Tibial nerve (tissue), 4 donors: ENCODE measurements at regions not wholly inside any gene's neighbourhood (a gene's known extent, or its start where the extent isn't known, plus 50 kb on each side); places are given as distances from the start of the nearest gene placed in this dataset.

Source experiments
- DNase-seq, 2 donors: peaks; one replicate each; pipeline ENCODE4 v3.0.0-alpha.2; 2019; ENCODE audit warnings: low spot score in 2 of 2
- H3K27ac ChIP-seq, 4 donors: fragments of 200-600 bp; sonication (generic) in 3 of 4; one replicate each; pipeline ENCODE4 v1.5.1; 2017 to 2019; ENCODE audit warnings: mild to moderate bottlenecking in 1 of 4
- H3K27me3 ChIP-seq, 2 donors: fragments of 200-600 bp; sonication (generic) in 1 of 2; one replicate each; pipeline versions ENCODE4 v1.5.1 to v1.6.0; 2017 to 2019
- H3K36me3 ChIP-seq, 3 donors: fragments of 200-600 bp; sonication (generic); one replicate each; pipeline ENCODE4 v1.5.1; 2018 to 2019
- H3K4me1 ChIP-seq, 4 donors: fragments of 200-600 bp; sonication (generic) in 3 of 4; one replicate each; pipeline ENCODE4 v1.5.1; 2017 to 2019
- H3K4me3 ChIP-seq, 4 donors: fragments of 200-600 bp; sonication (generic) in 3 of 4; one replicate each; pipeline ENCODE4 v1.5.1; 2017 to 2019; ENCODE audit warnings: mild to moderate bottlenecking in 1 of 4, moderate library complexity in 1 of 4
- H3K9me3 ChIP-seq, 4 donors: fragments of 200-600 bp; sonication (generic) in 3 of 4; one replicate each; pipeline ENCODE4 v1.5.1; 2017 to 2019
- EP300 ChIP-seq, 2 donors: sonication (generic); formaldehyde crosslinking; IDR thresholded peaks; one replicate each; pipeline ENCODE4 v1.6.1; 2017; ENCODE audit warnings: antibody characterized with exemption in 2 of 2, mild to moderate bottlenecking in 1 of 2
- POLR2A ChIP-seq, 2 donors: fragments of 450-650 bp; IDR thresholded peaks; one replicate each; pipeline ENCODE4 v1.6.1; 2017; ENCODE audit warnings: antibody characterized with exemption in 2 of 2, mild to moderate bottlenecking in 2 of 2, moderate library complexity in 2 of 2
- whole genome bisulfite sequencing, 2 donors: methylation state at CpG; one replicate each; pipeline ENCODE4 v1.1.5; 2018; 5-methylcytosine and 5-hydroxymethylcytosine counted together
- TF ChIP-seq, protein P1 (sequence below), 5 experiments: fragments of 200-600 bp in 3 of 5; fragments of 450-650 bp in 2 of 5; sonication (generic) in 3 of 5; IDR thresholded peaks; one replicate each; pipeline ENCODE4 v1.5.1; 2016 to 2019; ENCODE audit warnings: antibody characterized with exemption in 5 of 5, mild to moderate bottlenecking in 3 of 5, moderate library complexity in 2 of 5

DNA sequence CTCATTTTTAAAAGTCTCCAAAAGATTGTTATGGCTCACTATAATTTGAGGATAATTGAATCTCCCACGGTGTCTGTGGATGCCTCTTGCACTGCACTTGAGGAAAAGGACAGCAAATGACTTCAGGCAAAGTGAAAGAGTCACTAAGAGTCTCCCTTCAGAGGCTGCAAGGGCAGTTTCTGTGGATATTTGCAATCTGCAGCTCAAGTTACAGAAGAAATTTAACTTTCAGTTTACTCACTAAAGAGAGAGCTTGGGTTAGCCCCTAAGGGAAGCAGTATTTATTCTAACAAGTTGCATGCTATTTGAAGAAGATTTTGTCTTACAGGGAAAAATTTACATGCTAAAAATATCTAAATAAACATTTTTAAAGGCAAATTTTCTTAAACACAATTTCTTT, 912.0 kb upstream of the TENM3 start:
- Histone ChIP-seq H3K27ac (no peak overlapping the region), H3K4me1 (no peaks in the 10 kb centered on the region), H3K9me3 (no peaks in the 10 kb centered on the region), H3K27me3 (no peaks in the 10 kb centered on the region), H3K36me3 (no peaks in the 10 kb centered on the region), H3K4me3 (no peak overlapping the region)
- DNase-seq, result no peak
- TF ChIP-seq, protein P1, sequence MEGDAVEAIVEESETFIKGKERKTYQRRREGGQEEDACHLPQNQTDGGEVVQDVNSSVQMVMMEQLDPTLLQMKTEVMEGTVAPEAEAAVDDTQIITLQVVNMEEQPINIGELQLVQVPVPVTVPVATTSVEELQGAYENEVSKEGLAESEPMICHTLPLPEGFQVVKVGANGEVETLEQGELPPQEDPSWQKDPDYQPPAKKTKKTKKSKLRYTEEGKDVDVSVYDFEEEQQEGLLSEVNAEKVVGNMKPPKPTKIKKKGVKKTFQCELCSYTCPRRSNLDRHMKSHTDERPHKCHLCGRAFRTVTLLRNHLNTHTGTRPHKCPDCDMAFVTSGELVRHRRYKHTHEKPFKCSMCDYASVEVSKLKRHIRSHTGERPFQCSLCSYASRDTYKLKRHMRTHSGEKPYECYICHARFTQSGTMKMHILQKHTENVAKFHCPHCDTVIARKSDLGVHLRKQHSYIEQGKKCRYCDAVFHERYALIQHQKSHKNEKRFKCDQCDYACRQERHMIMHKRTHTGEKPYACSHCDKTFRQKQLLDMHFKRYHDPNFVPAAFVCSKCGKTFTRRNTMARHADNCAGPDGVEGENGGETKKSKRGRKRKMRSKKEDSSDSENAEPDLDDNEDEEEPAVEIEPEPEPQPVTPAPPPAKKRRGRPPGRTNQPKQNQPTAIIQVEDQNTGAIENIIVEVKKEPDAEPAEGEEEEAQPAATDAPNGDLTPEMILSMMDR (IDR thresholded peaks at IDR 0.05), result no peak
- TF ChIP-seq EP300 (IDR thresholded peaks at IDR 0.05), result no peak
- WGBS, 2 donors, result 13% methylated on average over 1 of the region's 1 CpG

GRCh38 chr4:181345931-181346330, 897.3 kb upstream of the TENM3 start:
- no peak for TF ChIP-seq EP300 (IDR thresholded peaks at IDR 0.05)
- no peak for TF ChIP-seq POLR2A (IDR thresholded peaks at IDR 0.05)
- TF ChIP-seq, protein P1 (IDR thresholded peaks at IDR 0.05), result no peak
- Histone ChIP-seq H3K9me3 (peaks cover 0 to 3% (median 0%) of the 10 kb centered on the region in 4 donors), H3K27ac (no peak overlapping the region), H3K4me3 (no peak overlapping the region), H3K27me3 (no peaks in the 10 kb centered on the region), H3K36me3 (no peaks in the 10 kb centered on the region), H3K4me1 (no peaks in the 10 kb centered on the region)
- no peak for DNase-seq

- no peaks in the 10 kb centered on the region for H3K9me3 ChIP-seq
- no peaks in the 10 kb centered on the region for H3K27me3 ChIP-seq
- 43 to 55% methylated on average over 9 of the region's 9 CpGs for WGBS, 2 donors
- no peaks in the 10 kb centered on the region for H3K4me1 ChIP-seq
- no peak overlapping the region for H3K27ac ChIP-seq
- no peak for DNase-seq
- no peak overlapping the region for H3K4me3 ChIP-seq
- no peaks in the 10 kb centered on the region for H3K36me3 ChIP-seq
- TF ChIP-seq, protein P1 (IDR thresholded peaks at IDR 0.05), result no peak
- TF ChIP-seq EP300 (IDR thresholded peaks at IDR 0.05) (no peak), POLR2A (IDR thresholded peaks at IDR 0.05) (no peak)
These were observed 892.4 kb upstream of the TENM3 start for GRCh38 chr4:181350615-181351415.

GRCh38 chr4:181364504-181364903, 878.7 kb upstream of the TENM3 start:
- Histone ChIP-seq H3K27me3 (no peaks in the 10 kb centered on the region), H3K4me3 (no peak overlapping the region), H3K36me3 (no peaks in the 10 kb centered on the region), H3K9me3 (no peaks in the 10 kb centered on the region), H3K27ac (no peak overlapping the region), H3K4me1 (no peaks in the 10 kb centered on the region)
- TF ChIP-seq, protein P1 (IDR thresholded peaks at IDR 0.05), result no peak
- TF ChIP-seq POLR2A (IDR thresholded peaks at IDR 0.05), result no peak
- TF ChIP-seq EP300 (IDR thresholded peaks at IDR 0.05), result no peak
- no peak for DNase-seq
- 51 to 52% methylated on average over 4 of the region's 4 CpGs for WGBS, 2 donors

DNA sequence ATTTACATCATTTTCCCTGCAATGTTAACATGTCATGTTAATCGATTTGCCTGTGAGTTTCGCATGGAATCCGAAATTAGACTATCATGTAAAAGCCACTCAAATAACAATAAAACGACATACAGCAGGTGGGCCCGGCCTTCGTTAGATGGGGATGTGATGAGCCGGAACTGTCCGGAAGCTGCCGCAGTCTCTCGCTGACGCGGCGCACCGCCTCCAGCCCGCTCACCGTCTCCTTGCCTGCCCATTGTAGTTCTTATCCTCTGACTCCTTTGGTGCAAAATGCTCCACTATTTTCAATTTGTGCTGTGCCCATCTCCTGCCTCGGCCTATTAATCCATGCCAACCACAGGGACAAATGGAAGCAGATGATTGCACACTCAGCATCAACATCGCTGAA, 877.5 kb upstream of the TENM3 start:
- Histone ChIP-seq H3K27ac (no peak overlapping the region), H3K4me3 (no peak overlapping the region), H3K4me1 (no peaks in the 10 kb centered on the region), H3K36me3 (no peaks in the 10 kb centered on the region), H3K9me3 (no peaks in the 10 kb centered on the region), H3K27me3 (no peaks in the 10 kb centered on the region)
- DNase-seq, result no peak
- 98% methylated on average over 18 of the region's 18 CpGs for WGBS, 2 donors
- TF ChIP-seq POLR2A (IDR thresholded peaks at IDR 0.05), result no peak
- TF ChIP-seq, protein P1 (IDR thresholded peaks at IDR 0.05), result no peak
- no peak for TF ChIP-seq EP300 (IDR thresholded peaks at IDR 0.05)
